ENCODE measurements at regions not wholly inside any gene's neighbourhood (a gene's known extent, or its start where the extent isn't known, plus 50 kb on each side); places are given as distances from the start of the nearest gene placed in this dataset.

DNA sequence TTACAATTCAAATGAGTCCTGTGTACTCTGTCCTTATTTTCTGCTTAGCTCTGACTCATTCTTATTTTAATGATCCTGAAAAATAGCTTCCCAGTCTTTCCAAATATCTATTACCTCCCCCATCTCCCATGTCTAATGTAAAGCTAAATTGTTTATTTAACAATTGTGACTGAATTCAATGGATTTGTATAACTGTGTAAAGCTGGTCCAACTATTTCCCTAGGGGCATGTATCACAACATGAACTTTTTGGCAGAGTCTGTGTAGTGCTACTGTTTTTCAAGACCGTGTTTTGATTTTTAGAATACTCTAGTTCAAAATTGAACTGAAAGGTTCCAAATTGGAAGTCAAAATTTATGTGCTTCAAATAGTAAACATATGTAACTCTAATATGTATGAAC is 67.8 kb downstream of the SPCS3 start:
- TF ChIP-seq, protein P1, sequence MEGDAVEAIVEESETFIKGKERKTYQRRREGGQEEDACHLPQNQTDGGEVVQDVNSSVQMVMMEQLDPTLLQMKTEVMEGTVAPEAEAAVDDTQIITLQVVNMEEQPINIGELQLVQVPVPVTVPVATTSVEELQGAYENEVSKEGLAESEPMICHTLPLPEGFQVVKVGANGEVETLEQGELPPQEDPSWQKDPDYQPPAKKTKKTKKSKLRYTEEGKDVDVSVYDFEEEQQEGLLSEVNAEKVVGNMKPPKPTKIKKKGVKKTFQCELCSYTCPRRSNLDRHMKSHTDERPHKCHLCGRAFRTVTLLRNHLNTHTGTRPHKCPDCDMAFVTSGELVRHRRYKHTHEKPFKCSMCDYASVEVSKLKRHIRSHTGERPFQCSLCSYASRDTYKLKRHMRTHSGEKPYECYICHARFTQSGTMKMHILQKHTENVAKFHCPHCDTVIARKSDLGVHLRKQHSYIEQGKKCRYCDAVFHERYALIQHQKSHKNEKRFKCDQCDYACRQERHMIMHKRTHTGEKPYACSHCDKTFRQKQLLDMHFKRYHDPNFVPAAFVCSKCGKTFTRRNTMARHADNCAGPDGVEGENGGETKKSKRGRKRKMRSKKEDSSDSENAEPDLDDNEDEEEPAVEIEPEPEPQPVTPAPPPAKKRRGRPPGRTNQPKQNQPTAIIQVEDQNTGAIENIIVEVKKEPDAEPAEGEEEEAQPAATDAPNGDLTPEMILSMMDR (IDR thresholded peaks at IDR 0.05): no peak
- TF ChIP-seq POLR2A (IDR thresholded peaks at IDR 0.05): no peak
